Colonic mucosa (tissue), 4 donors: ENCODE measurements at regions not wholly inside any gene's neighbourhood (a gene's known extent, or its start where the extent isn't known, plus 50 kb on each side); places are given as distances from the start of the nearest gene placed in this dataset.

Source experiments
- DNase-seq: peaks from one replicate; pipeline ENCODE4 v3.0.0-alpha.2; 2020
- H3K27ac ChIP-seq: fragments of 200-600 bp; one replicate; pipeline ENCODE4 v1.8.0; 2021
- H3K27me3 ChIP-seq: fragments of 200-600 bp; one replicate; pipeline ENCODE4 v1.8.0; 2021
- H3K36me3 ChIP-seq: fragments of 200-600 bp; one replicate; pipeline ENCODE4 v1.8.0; 2021
- H3K4me1 ChIP-seq: fragments of 200-600 bp; one replicate; pipeline ENCODE4 v1.8.0; 2021; ENCODE audit warnings: mild to moderate bottlenecking
- H3K4me3 ChIP-seq: fragments of 200-600 bp; one replicate; pipeline ENCODE4 v1.8.0; 2021
- H3K9ac ChIP-seq, 2 donors: one replicate each; pipeline ENCODE4 v1.7.0; 2013; ENCODE audit warnings: control low read depth in 2 of 2, low read depth in 2 of 2, low read length in 2 of 2
- H3K9me3 ChIP-seq: fragments of 200-600 bp; one replicate; pipeline ENCODE4 v1.8.0; 2021
- intact Hi-C: fragments of 100-400 bp; cut with DNase I; formaldehyde crosslinking; loops from one replicate; pipeline ENCODE4 v1.14.1; 2022
- TF ChIP-seq, protein P1 (sequence below): fragments of 200-600 bp; IDR thresholded peaks from one replicate; pipeline ENCODE4 v1.8.0; 2022; ENCODE audit warnings: antibody characterized with exemption, mild to moderate bottlenecking
- donor health status: healthy.
- donor health status: DM: no; HTN: no; CAD: no.
- donor health status: DM: no; HTN: no; CAD: no.

DNA sequence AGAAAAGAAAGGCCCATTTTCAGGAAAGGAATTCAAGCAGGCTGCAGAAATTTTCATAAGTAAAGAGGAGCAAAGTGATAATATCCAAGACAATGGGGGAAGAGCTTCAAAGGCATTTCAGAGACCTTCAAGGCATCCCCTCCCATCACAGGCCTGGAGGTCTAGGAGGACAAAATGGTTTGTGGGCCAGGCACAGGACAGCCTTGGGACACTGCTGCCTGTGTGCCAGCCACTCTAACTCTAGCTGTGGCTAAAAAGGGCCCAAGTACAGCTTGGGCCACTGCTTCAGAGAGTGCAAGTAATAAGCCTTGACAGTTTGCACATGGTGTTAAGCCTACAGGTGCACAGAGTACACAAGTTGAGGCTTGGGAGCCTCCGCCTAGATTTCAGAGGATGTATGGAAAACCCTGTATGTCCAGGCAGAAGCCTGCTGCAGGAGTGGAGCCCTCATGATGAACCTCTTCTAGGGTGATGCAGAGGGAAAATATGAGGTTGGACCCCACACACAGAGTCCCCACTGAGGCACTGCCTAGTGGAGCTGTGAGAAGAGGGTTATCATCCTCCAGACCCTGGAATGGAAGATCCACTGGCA, 51.8 kb upstream of the ZSWIM5 start:
- no peak overlapping the region for H3K9ac ChIP-seq
- TF ChIP-seq, protein P1, sequence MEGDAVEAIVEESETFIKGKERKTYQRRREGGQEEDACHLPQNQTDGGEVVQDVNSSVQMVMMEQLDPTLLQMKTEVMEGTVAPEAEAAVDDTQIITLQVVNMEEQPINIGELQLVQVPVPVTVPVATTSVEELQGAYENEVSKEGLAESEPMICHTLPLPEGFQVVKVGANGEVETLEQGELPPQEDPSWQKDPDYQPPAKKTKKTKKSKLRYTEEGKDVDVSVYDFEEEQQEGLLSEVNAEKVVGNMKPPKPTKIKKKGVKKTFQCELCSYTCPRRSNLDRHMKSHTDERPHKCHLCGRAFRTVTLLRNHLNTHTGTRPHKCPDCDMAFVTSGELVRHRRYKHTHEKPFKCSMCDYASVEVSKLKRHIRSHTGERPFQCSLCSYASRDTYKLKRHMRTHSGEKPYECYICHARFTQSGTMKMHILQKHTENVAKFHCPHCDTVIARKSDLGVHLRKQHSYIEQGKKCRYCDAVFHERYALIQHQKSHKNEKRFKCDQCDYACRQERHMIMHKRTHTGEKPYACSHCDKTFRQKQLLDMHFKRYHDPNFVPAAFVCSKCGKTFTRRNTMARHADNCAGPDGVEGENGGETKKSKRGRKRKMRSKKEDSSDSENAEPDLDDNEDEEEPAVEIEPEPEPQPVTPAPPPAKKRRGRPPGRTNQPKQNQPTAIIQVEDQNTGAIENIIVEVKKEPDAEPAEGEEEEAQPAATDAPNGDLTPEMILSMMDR, result no peak
- intact Hi-C loops, result no loop called here
- no peaks in the 10 kb centered on the region for H3K36me3 ChIP-seq
- no peak overlapping the region for H3K27ac ChIP-seq
- H3K4me3 ChIP-seq, result no peak overlapping the region
- H3K27me3 ChIP-seq, result no peaks in the 10 kb centered on the region
- no peaks in the 10 kb centered on the region for H3K4me1 ChIP-seq
- H3K9me3 ChIP-seq, result peaks cover 7% of the 10 kb centered on the region
- DNase-seq, result no peak

DNA sequence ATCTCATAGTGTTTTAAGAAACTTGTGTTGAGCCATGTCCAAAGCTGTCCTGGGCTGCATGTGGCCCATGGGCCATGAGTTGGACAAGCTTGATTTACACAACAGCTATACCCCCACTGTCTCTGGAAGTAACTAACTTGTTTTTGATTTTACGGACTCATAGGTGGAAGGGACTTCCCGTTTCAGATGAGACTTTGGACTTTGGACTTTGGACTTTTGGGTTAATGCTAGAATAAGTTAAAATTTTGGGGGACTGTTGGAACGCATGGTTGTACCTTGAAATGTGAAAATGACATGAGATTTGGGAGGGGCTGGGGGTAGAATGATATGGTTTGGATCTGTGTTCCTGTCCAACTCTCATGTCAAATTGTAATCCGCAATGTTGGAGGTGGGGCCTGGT, 52.6 kb upstream of the ZSWIM5 start:
- Histone ChIP-seq H3K4me1 (no peaks in the 10 kb centered on the region), H3K36me3 (no peaks in the 10 kb centered on the region), H3K9me3 (peaks cover 7% of the 10 kb centered on the region), H3K27ac (no peak overlapping the region), H3K4me3 (no peak overlapping the region), H3K9ac (no peak overlapping the region), H3K27me3 (no peaks in the 10 kb centered on the region)
- DNase-seq, result no peak
- TF ChIP-seq, protein P1, result no peak
- intact Hi-C loops, result no loop called here

DNA sequence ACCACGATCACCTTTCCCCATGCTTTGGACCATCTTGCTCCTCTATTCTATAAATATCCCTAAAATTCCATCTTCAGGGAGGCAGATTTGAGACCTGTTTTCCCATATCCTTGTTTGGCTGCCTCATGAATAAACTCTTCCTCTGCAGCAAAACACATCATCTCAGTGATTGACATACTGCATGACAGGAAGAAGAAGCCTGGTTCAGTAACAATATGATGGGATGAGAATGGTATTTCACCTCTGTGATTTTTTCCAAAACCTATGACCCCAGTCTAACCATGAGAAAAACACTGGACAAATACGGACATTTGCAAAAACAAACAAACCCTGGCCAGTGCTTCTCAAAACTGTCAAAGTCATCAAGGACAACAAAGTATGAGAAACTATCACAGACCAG, 53.8 kb upstream of the ZSWIM5 start:
- DNase-seq, result no peak
- TF ChIP-seq, protein P1, result no peak
- H3K27ac ChIP-seq, result no peak overlapping the region
- H3K36me3 ChIP-seq, result no peaks in the 10 kb centered on the region
- peaks cover 7% of the 10 kb centered on the region for H3K9me3 ChIP-seq
- H3K27me3 ChIP-seq, result no peaks in the 10 kb centered on the region
- no peak overlapping the region for H3K9ac ChIP-seq
- H3K4me3 ChIP-seq, result no peak overlapping the region
- peaks cover 1% of the 10 kb centered on the region for H3K4me1 ChIP-seq
- intact Hi-C loops, result no loop called here

- Histone ChIP-seq H3K27me3 (no peaks in the 10 kb centered on the region), H3K36me3 (no peaks in the 10 kb centered on the region), H3K9me3 (peaks cover 4% of the 10 kb centered on the region), H3K4me3 (no peak overlapping the region), H3K27ac (no peak overlapping the region), H3K9ac (no peak overlapping the region), H3K4me1 (peaks cover 10% of the 10 kb centered on the region)
- DNase-seq, result no peak
- intact Hi-C loops, result no loop called here
- TF ChIP-seq, protein P1, result no peak
Measured at GRCh38 chr1:45263132-45263531, 56.7 kb upstream of the ZSWIM5 start.

- no peak overlapping the region for H3K27ac ChIP-seq
- DNase-seq, result no peak
- TF ChIP-seq, protein P1, result no peak
Measured at GRCh38 chr1:45265244-45265643, 58.8 kb upstream of the ZSWIM5 start.

More at GRCh38 chr1:45265244-45265643, 58.8 kb upstream of the ZSWIM5 start:
- intact Hi-C loops, result no loop called here
- Histone ChIP-seq H3K9ac (no peak overlapping the region), H3K4me1 (peaks cover 10% of the 10 kb centered on the region), H3K4me3 (no peak overlapping the region), H3K36me3 (no peaks in the 10 kb centered on the region), H3K27me3 (no peaks in the 10 kb centered on the region), H3K9me3 (no peaks in the 10 kb centered on the region)
